Gastroesophageal sphincter (tissue), 4 donors: ENCODE measurements at regions not wholly inside any gene's neighbourhood (a gene's known extent, or its start where the extent isn't known, plus 50 kb on each side); places are given as distances from the start of the nearest gene placed in this dataset.

Source experiments
- ATAC-seq: fragments of 150-250 bp; one replicate; pipeline ENCODE4 v1.9.1; 2016; ENCODE audit warnings: mild to moderate bottlenecking, moderate library complexity
- H3K27ac ChIP-seq, 4 donors: fragments of 200-600 bp; sonication (generic) in 3 of 4; 1 replicate in 3 of 4; 2 replicates in 1 of 4; pipeline ENCODE4 v1.5.1; 2016 to 2019
- H3K27me3 ChIP-seq: fragments of 200-600 bp; sonication (generic); one replicate; pipeline ENCODE4 v1.5.1; 2019
- H3K36me3 ChIP-seq, 2 donors: fragments of 200-600 bp; sonication (generic); one replicate each; pipeline ENCODE4 v1.5.1; 2019; ENCODE audit warnings: control low read depth in 1 of 2
- H3K4me1 ChIP-seq, 3 donors: fragments of 200-600 bp; sonication (generic); 1 replicate in 2 of 3; 2 replicates in 1 of 3; pipeline ENCODE4 v1.5.1; 2016 to 2019; ENCODE audit warnings: control low read depth in 2 of 3
- H3K4me3 ChIP-seq, 2 donors: fragments of 200-600 bp; sonication (generic); one replicate each; pipeline ENCODE4 v1.5.1; 2019; ENCODE audit warnings: mild to moderate bottlenecking in 1 of 2, moderate library complexity in 1 of 2
- H3K9me3 ChIP-seq, 3 donors: fragments of 200-600 bp; sonication (generic); one replicate each; pipeline ENCODE4 v1.5.1; 2017 to 2019; ENCODE audit warnings: control low read depth in 2 of 3
- EP300 ChIP-seq: sonication (generic); formaldehyde crosslinking; IDR thresholded peaks from one replicate; pipeline ENCODE4 v1.6.1; 2017; ENCODE audit warnings: antibody characterized with exemption, mild to moderate bottlenecking
- POLR2A ChIP-seq, 2 donors: fragments of 450-650 bp; IDR thresholded peaks; one replicate each; pipeline ENCODE4 v1.6.1; 2017; ENCODE audit warnings: antibody characterized with exemption in 2 of 2, mild to moderate bottlenecking in 2 of 2, moderate library complexity in 1 of 2
- POLR2AphosphoS5 ChIP-seq: sonication (generic); formaldehyde crosslinking; IDR thresholded peaks from one replicate; pipeline ENCODE4 v1.6.1; 2017; ENCODE audit warnings: antibody characterized with exemption
- WGBS, 2 donors: methylation state at CpG; one replicate each; pipeline ENCODE4 v1.1.5; 2018; ENCODE audit warnings: low coverage in 1 of 2; 5-methylcytosine and 5-hydroxymethylcytosine counted together
- TF ChIP-seq, protein P1 (sequence below), 4 experiments: fragments of 200-600 bp in 2 of 4; fragments of 450-650 bp in 2 of 4; sonication (generic) in 1 of 4; IDR thresholded peaks; one replicate each; pipeline ENCODE4 v1.5.1; 2017 to 2019; ENCODE audit warnings: antibody characterized with exemption in 4 of 4, mild to moderate bottlenecking in 2 of 4, moderate library complexity in 2 of 4

DNA sequence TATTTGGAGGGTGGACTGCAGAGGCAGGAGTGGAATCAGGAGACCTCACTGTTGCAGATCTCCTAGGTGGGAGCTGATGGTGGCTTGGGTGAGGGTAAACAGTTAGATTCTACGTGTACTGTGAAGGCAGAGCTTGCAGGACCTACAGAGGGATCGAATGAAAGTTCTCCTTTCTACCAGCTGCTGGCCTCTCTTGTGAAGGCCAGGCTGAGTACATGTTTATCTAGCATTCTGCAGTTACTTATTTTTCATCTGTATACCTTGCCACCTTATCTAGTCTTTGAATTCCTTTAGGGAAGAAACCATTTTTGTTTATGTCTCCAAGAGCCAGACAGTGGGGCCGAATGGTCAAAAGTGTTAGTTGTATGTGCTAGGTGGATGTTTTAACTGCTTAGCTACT is 57.6 kb downstream of the PTTG1 start:
- H3K9me3 ChIP-seq, result no peaks in the 10 kb centered on the region
- H3K4me1 ChIP-seq, result peaks cover 0 to 13% (median 3%) of the 10 kb centered on the region in 3 donors
- no peak overlapping the region for H3K27ac ChIP-seq
- WGBS, 2 donors, result 76 to 78% methylated on average over 3 of the region's 3 CpGs
- no peak for ATAC-seq
- TF ChIP-seq, protein P1, sequence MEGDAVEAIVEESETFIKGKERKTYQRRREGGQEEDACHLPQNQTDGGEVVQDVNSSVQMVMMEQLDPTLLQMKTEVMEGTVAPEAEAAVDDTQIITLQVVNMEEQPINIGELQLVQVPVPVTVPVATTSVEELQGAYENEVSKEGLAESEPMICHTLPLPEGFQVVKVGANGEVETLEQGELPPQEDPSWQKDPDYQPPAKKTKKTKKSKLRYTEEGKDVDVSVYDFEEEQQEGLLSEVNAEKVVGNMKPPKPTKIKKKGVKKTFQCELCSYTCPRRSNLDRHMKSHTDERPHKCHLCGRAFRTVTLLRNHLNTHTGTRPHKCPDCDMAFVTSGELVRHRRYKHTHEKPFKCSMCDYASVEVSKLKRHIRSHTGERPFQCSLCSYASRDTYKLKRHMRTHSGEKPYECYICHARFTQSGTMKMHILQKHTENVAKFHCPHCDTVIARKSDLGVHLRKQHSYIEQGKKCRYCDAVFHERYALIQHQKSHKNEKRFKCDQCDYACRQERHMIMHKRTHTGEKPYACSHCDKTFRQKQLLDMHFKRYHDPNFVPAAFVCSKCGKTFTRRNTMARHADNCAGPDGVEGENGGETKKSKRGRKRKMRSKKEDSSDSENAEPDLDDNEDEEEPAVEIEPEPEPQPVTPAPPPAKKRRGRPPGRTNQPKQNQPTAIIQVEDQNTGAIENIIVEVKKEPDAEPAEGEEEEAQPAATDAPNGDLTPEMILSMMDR (IDR thresholded peaks at IDR 0.05), result no peak
- H3K36me3 ChIP-seq, result no peaks in the 10 kb centered on the region
- H3K4me3 ChIP-seq, result no peak overlapping the region
- H3K27me3 ChIP-seq, result no peaks in the 10 kb centered on the region

DNA sequence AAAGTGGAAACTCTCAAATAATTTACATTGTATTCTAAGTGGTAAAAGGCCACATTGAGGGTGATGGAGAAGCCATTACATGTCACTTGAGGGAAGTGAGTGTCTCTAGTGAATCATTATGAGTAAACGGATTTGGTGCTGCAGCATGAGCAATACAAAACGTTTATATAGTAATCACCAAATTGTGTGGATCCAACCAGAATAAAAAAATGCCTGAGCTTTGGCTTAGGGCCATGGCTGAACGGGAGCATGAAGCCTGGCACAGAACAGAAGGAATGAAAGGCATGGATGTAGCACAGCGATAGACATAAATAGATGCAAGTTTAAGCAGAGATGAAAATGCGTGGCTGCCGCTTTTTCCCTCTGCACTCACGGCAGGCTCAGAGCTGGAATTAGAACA is 58.3 kb downstream of the PTTG1 start:
- Histone ChIP-seq H3K4me1 (peaks cover 0 to 13% (median 3%) of the 10 kb centered on the region in 3 donors), H3K27me3 (no peaks in the 10 kb centered on the region), H3K4me3 (no peak overlapping the region), H3K36me3 (no peaks in the 10 kb centered on the region), H3K9me3 (no peaks in the 10 kb centered on the region), H3K27ac (no peak overlapping the region)
- WGBS, 2 donors, result 21 to 26% methylated on average over 7 of the region's 7 CpGs
- TF ChIP-seq POLR2A (IDR thresholded peaks at IDR 0.05) (no peak), EP300 (no peak), POLR2AphosphoS5 (no peak)
- TF ChIP-seq, protein P1 (IDR thresholded peaks at IDR 0.05), result no peak
- no peak for ATAC-seq

DNA sequence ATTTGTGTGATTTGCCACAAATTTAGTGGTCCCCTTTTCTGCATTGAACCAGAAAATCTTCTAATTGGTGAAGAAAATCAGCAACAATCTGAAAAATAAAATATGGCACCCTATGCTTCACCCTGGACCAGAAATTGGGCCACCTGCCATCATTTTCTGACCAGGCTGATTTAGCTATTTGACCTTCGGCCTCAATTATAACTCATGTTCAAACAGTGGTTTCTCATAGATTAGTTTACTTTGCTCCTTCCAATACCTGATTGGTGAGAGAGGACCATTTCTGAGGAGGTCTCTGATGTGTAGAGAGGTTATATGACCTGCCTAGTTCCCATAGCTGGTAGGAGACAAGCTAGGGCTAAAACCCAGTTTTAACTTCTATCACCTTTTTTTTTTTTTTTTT is 59.0 kb downstream of the PTTG1 start:
- TF ChIP-seq, protein P1 (IDR thresholded peaks at IDR 0.05), result no peak
- TF ChIP-seq POLR2AphosphoS5, result no peak
- TF ChIP-seq POLR2A (IDR thresholded peaks at IDR 0.05), result no peak
- TF ChIP-seq EP300, result no peak
- WGBS, 2 donors, result 80 to 100% methylated on average over 1 of the region's 1 CpG
- no peak for ATAC-seq

DNA sequence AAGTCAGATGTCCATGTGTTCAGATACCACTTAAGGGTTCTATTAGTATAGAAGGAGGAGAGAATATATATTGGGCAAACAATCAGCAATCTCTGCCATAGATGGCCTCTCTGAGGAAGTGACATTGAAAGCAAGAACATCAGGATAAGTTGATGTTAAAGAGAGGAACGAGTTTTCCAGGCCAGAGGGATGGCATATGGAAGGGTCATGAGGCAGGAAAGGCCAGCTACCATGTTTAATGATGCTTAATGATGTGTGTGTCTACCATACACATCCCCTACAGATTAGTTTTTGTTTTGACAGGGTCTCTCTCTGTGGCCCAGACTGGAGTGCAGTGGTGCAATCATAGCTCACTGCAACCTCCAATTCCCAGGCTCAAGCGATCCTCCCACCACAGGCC is 63.0 kb downstream of the PTTG1 start:
- H3K4me3 ChIP-seq, result no peak overlapping the region
- no peaks in the 10 kb centered on the region for H3K9me3 ChIP-seq
- H3K27me3 ChIP-seq, result no peaks in the 10 kb centered on the region
- H3K27ac ChIP-seq, result no peak overlapping the region
- H3K4me1 ChIP-seq, result peaks cover 0 to 11% (median 3%) of the 10 kb centered on the region in 3 donors
- TF ChIP-seq POLR2A (IDR thresholded peaks at IDR 0.05) (no peak), EP300 (no peak), POLR2AphosphoS5 (no peak)
- TF ChIP-seq, protein P1 (IDR thresholded peaks at IDR 0.05), result no peak
- no peak for ATAC-seq
- H3K36me3 ChIP-seq, result no peaks in the 10 kb centered on the region
- 82 to 88% methylated on average over 2 of the region's 2 CpGs for WGBS, 2 donors

More for the DNA sequence above, 59.0 kb downstream of the PTTG1 start:
- no peaks in the 10 kb centered on the region for H3K27me3 ChIP-seq
- H3K27ac ChIP-seq, result no peak overlapping the region
- H3K4me1 ChIP-seq, result peaks cover 0 to 13% (median 3%) of the 10 kb centered on the region in 3 donors
- H3K4me3 ChIP-seq, result no peak overlapping the region
- H3K9me3 ChIP-seq, result no peaks in the 10 kb centered on the region
- H3K36me3 ChIP-seq, result no peaks in the 10 kb centered on the region

DNA sequence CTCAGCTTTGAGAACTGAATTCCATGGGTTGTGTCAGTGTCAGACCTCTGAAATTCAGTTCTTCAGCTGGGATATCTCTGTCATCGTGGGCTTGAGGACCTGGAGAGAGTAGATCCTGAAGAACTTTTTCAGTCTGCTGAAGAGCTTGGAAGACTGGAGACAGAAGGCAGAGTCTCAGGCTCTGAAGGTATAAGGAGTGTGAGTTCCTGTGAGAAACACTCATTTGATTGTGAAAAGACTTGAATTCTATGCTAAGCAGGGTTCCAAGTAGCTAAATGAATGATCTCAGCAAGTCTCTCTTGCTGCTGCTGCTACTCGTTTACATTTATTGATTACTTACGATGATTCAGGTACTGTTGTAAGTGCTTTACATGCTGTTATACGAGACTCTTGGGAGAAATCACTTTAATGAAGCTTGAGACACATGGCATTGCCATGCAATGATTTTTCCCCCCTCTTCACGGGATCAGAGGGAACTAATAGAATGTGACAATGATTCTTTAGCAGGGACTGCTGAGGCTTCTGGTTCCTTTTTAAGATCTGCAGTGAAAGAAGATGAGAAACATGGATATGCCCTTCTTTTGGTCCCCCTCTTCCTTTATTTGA is 63.8 kb downstream of the PTTG1 start:
- no peaks in the 10 kb centered on the region for H3K27me3 ChIP-seq
- no peak for TF ChIP-seq POLR2A (IDR thresholded peaks at IDR 0.05)
- no peak for TF ChIP-seq POLR2AphosphoS5
- TF ChIP-seq, protein P1 (IDR thresholded peaks at IDR 0.05), result no peak
- no peak for TF ChIP-seq EP300
- ATAC-seq, result no peak
- H3K27ac ChIP-seq, result no peak overlapping the region
- H3K36me3 ChIP-seq, result no peaks in the 10 kb centered on the region
- 50 to 67% methylated on average over 4 to 5 of the region's 5 CpGs for WGBS, 2 donors
- H3K4me3 ChIP-seq, result no peak overlapping the region
- H3K4me1 ChIP-seq, result peaks cover 0 to 3% (median under 1%) of the 10 kb centered on the region in 3 donors
- H3K9me3 ChIP-seq, result no peaks in the 10 kb centered on the region
